ENCODE measurements at regions not wholly inside any gene's neighbourhood (a gene's known extent, or its start where the extent isn't known, plus 50 kb on each side); places are given as distances from the start of the nearest gene placed in this dataset.
A peak's percentile ranks its signal among the peaks of the same experiment; 100 is the strongest.

GRCh38 chr4:11805842-11806241 lies 377.1 kb upstream of the HS3ST1 start:
- TF ChIP-seq, protein P1, sequence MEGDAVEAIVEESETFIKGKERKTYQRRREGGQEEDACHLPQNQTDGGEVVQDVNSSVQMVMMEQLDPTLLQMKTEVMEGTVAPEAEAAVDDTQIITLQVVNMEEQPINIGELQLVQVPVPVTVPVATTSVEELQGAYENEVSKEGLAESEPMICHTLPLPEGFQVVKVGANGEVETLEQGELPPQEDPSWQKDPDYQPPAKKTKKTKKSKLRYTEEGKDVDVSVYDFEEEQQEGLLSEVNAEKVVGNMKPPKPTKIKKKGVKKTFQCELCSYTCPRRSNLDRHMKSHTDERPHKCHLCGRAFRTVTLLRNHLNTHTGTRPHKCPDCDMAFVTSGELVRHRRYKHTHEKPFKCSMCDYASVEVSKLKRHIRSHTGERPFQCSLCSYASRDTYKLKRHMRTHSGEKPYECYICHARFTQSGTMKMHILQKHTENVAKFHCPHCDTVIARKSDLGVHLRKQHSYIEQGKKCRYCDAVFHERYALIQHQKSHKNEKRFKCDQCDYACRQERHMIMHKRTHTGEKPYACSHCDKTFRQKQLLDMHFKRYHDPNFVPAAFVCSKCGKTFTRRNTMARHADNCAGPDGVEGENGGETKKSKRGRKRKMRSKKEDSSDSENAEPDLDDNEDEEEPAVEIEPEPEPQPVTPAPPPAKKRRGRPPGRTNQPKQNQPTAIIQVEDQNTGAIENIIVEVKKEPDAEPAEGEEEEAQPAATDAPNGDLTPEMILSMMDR (IDR thresholded peaks at IDR 0.05), result peak in 2 of 4 experiments; percentile 22 to 38
- TF ChIP-seq POLR2A (IDR thresholded peaks at IDR 0.05), result no peak
- TF ChIP-seq POLR2AphosphoS5 (IDR thresholded peaks at IDR 0.05), result no peak

All from sigmoid colon (tissue), 4 donors.